DND-41 (cell line): ENCODE measurements at regions not wholly inside any gene's neighbourhood (a gene's known extent, or its start where the extent isn't known, plus 50 kb on each side); places are given as distances from the start of the nearest gene placed in this dataset.
"Not testable (repeated sequence)": the region's sequence is repeated elsewhere in the genome, so short reads cannot be mapped to it uniquely, and the experiment has no call there.

Experiments used
- ATAC-seq: fragments of 200-7000 bp; cut with Tn5 transposase; 3 replicates; pipeline ENCODE4 v1.9.1; 2021; ENCODE audit warnings: low read depth; ENCODE audit not compliant: insufficient read depth
- DNase-seq: peaks from one replicate; pipeline ENCODE4 v3.0.0-alpha.2; 2020
- H2AFZ ChIP-seq: 2 replicates; pipeline ENCODE4 v1.6.0; 2012; ENCODE audit warnings: low read depth, low read length
- H3K27ac ChIP-seq: 2 replicates; pipeline ENCODE4 v1.5.1; 2012; ENCODE audit warnings: low read length, inconsistent platforms
- H3K27me3 ChIP-seq: fragments of 200-600 bp; sonication (generic); 2 replicates; pipeline ENCODE4 v1.6.0; 2012; ENCODE audit warnings: low read length, mild to moderate bottlenecking, inconsistent platforms; ENCODE audit not compliant: insufficient read depth, poor library complexity
- H3K36me3 ChIP-seq: 2 replicates; pipeline ENCODE4 v1.5.1; 2012; ENCODE audit warnings: low read length, inconsistent platforms; ENCODE audit not compliant: insufficient read depth
- H3K4me1 ChIP-seq: 2 replicates; pipeline ENCODE4 v1.5.1; 2012; ENCODE audit warnings: mild to moderate bottlenecking, low read length; ENCODE audit not compliant: insufficient read depth
- H3K4me2 ChIP-seq: 2 replicates; pipeline ENCODE4 v1.6.0; 2012; ENCODE audit warnings: mild to moderate bottlenecking, moderate library complexity, low read length, inconsistent platforms; ENCODE audit not compliant: insufficient read depth
- H3K4me3 ChIP-seq, 2 experiments: fragments of 200-600 bp in 1 of 2; shearing (Covaris generic) in 1 of 2; 2 replicates each; pipeline ENCODE4 v1.5.1; 2012 to 2016; ENCODE audit warnings: inconsistent platforms in 2 of 2, low read length in 2 of 2, mild to moderate bottlenecking in 2 of 2, low read depth in 1 of 2, moderate library complexity in 1 of 2
- H3K79me2 ChIP-seq: 2 replicates; pipeline ENCODE4 v1.6.0; 2012; ENCODE audit warnings: low read length, inconsistent platforms; ENCODE audit not compliant: insufficient read depth
- H3K9ac ChIP-seq: 2 replicates; pipeline ENCODE4 v1.6.0; 2012; ENCODE audit warnings: low read depth, mild to moderate bottlenecking, inconsistent platforms, low read length, moderate library complexity
- H3K9me3 ChIP-seq: 2 replicates; pipeline ENCODE4 v1.5.1; 2012; ENCODE audit warnings: low read length, moderate library complexity, mild to moderate bottlenecking, inconsistent platforms; ENCODE audit not compliant: insufficient read depth, severe bottlenecking
- H4K20me1 ChIP-seq: 2 replicates; pipeline ENCODE4 v1.6.0; 2012; ENCODE audit warnings: low read length; ENCODE audit not compliant: insufficient read depth
- CTCF ChIP-seq: IDR thresholded peaks from 2 replicates; pipeline ENCODE4 v1.5.1; 2012; ENCODE audit warnings: borderline replicate concordance, low read length, moderate library complexity, mild to moderate bottlenecking; ENCODE audit not compliant: poor library complexity, severe bottlenecking; ENCODE audit errors: extremely low read depth
- EZH2 ChIP-seq: IDR thresholded peaks from 3 replicates; pipeline ENCODE4 v1.6.1; 2012; ENCODE audit warnings: borderline replicate concordance, low read depth, mild to moderate bottlenecking, moderate library complexity, low read length, inconsistent platforms; ENCODE audit not compliant: severe bottlenecking

- DNase-seq, result no peak
- no peaks in the 10 kb centered on the region for H3K4me1 ChIP-seq
Measured at GRCh38 chr11:81772166-81772565, 961.5 kb downstream of the FAM181B start.

DNA sequence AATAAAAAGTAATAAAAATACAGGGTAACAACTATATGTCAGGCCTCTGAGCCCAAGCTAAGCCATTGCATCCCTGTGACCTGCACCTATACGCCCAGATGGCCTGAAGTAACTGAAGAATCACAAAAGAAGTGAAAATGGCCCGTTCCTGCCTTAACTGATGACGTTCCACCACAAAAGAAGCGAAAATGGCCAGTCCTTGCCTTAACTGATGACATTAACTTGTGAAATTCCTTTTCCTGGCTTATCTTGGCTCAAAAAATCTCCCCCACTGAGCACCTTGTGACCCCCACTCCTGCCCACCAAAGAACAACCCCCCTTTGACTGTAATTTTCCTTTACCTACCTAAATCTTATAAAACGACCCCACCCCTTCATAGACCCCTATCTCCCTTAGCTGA, 963.8 kb downstream of the FAM181B start:
- not testable (repeated sequence) for ATAC-seq, H3K27me3 ChIP-seq, H3K4me3 ChIP-seq, H2AFZ ChIP-seq, H3K79me2 ChIP-seq, H3K36me3 ChIP-seq, H4K20me1 ChIP-seq, H3K4me2 ChIP-seq, H3K27ac ChIP-seq, DNase-seq, H3K9ac ChIP-seq, H3K4me1 ChIP-seq, H3K9me3 ChIP-seq

More at GRCh38 chr11:81772166-81772565, 961.5 kb downstream of the FAM181B start:
- Histone ChIP-seq H3K27ac (no peak overlapping the region), H3K36me3 (no peaks in the 10 kb centered on the region), H4K20me1 (no peaks in the 10 kb centered on the region), H3K9ac (no peak overlapping the region), H3K79me2 (no peaks in the 10 kb centered on the region), H2AFZ (no peak overlapping the region), H3K4me3 (no peak overlapping the region), H3K27me3 (no peaks in the 10 kb centered on the region), H3K9me3 (no peaks in the 10 kb centered on the region), H3K4me2 (no peak overlapping the region)
- TF ChIP-seq CTCF (no peak), EZH2 (no peak)
- no peak for ATAC-seq

- Histone ChIP-seq H3K27ac (no peak overlapping the region), H4K20me1 (no peaks in the 10 kb centered on the region), H3K4me2 (no peak overlapping the region), H3K79me2 (no peaks in the 10 kb centered on the region), H3K27me3 (no peaks in the 10 kb centered on the region), H3K36me3 (no peaks in the 10 kb centered on the region), H3K9me3 (no peaks in the 10 kb centered on the region), H3K9ac (no peak overlapping the region), H2AFZ (no peak overlapping the region), H3K4me3 (no peak overlapping the region), H3K4me1 (no peaks in the 10 kb centered on the region)
- DNase-seq (no peak), ATAC-seq (no peak)
- TF ChIP-seq EZH2, result no peak
- TF ChIP-seq CTCF, result no peak
Measured at GRCh38 chr11:81756864-81757595, 976.6 kb downstream of the FAM181B start.

GRCh38 chr11:81749245-81749644, 984.4 kb downstream of the FAM181B start:
- Histone ChIP-seq H3K9ac (no peak overlapping the region), H3K9me3 (no peaks in the 10 kb centered on the region), H3K4me2 (no peak overlapping the region), H3K4me1 (no peaks in the 10 kb centered on the region), H4K20me1 (no peaks in the 10 kb centered on the region), H3K36me3 (no peaks in the 10 kb centered on the region), H2AFZ (no peak overlapping the region), H3K27me3 (no peaks in the 10 kb centered on the region), H3K4me3 (no peak overlapping the region), H3K27ac (no peak overlapping the region), H3K79me2 (no peaks in the 10 kb centered on the region)
- TF ChIP-seq EZH2, result no peak
- TF ChIP-seq CTCF, result no peak
- ATAC-seq (no peak), DNase-seq (no peak)
